OCI-LY7 (cell line): ENCODE measurements at regions not wholly inside any gene's neighbourhood (a gene's known extent, or its start where the extent isn't known, plus 50 kb on each side); places are given as distances from the start of the nearest gene placed in this dataset.

ENCODE experiments used
- CTCF ChIP-seq: fragments of 200-600 bp; sonication (generic); conservative IDR thresholded peaks from 2 replicates; pipeline ENCODE4 v1.5.1; 2014; ENCODE audit warnings: mild to moderate bottlenecking, antibody characterized with exemption, low read length, moderate library complexity, mixed read lengths
- EZH2phosphoT487 ChIP-seq: fragments of 200-600 bp; sonication (generic); IDR thresholded peaks from 2 replicates; pipeline ENCODE4 v1.6.1; 2018; ENCODE audit warnings: low read depth, borderline replicate concordance, mild to moderate bottlenecking, mixed run types, antibody characterized with exemption, low read length, moderate library complexity, mixed read lengths

GRCh38 chr6:140929121-140929520 lies 1203.6 kb upstream of the GJE1 start:
- no peak for TF ChIP-seq CTCF
- no peak for TF ChIP-seq EZH2phosphoT487
